Prostate gland (tissue), 2 donors: ENCODE measurements at regions not wholly inside any gene's neighbourhood (a gene's known extent, or its start where the extent isn't known, plus 50 kb on each side); places are given as distances from the start of the nearest gene placed in this dataset.

ENCODE experiments used
- CTCF ChIP-seq, 4 experiments: fragments of 200-600 bp in 2 of 4; fragments of 450-650 bp in 2 of 4; sonication (generic) in 2 of 4; IDR thresholded peaks; 1 replicate in 3 of 4; 2 replicates in 1 of 4; pipeline ENCODE4 v1.5.1; 2016 to 2019; ENCODE audit warnings: antibody characterized with exemption in 4 of 4, mild to moderate bottlenecking in 2 of 4, moderate library complexity in 2 of 4
- POLR2A ChIP-seq: fragments of 450-650 bp; IDR thresholded peaks from one replicate; pipeline ENCODE4 v1.6.1; 2016; ENCODE audit warnings: antibody characterized with exemption, mild to moderate bottlenecking
- POLR2AphosphoS5 ChIP-seq: sonication (generic); formaldehyde crosslinking; IDR thresholded peaks from one replicate; pipeline ENCODE4 v1.6.1; 2017; ENCODE audit warnings: antibody characterized with exemption

DNA sequence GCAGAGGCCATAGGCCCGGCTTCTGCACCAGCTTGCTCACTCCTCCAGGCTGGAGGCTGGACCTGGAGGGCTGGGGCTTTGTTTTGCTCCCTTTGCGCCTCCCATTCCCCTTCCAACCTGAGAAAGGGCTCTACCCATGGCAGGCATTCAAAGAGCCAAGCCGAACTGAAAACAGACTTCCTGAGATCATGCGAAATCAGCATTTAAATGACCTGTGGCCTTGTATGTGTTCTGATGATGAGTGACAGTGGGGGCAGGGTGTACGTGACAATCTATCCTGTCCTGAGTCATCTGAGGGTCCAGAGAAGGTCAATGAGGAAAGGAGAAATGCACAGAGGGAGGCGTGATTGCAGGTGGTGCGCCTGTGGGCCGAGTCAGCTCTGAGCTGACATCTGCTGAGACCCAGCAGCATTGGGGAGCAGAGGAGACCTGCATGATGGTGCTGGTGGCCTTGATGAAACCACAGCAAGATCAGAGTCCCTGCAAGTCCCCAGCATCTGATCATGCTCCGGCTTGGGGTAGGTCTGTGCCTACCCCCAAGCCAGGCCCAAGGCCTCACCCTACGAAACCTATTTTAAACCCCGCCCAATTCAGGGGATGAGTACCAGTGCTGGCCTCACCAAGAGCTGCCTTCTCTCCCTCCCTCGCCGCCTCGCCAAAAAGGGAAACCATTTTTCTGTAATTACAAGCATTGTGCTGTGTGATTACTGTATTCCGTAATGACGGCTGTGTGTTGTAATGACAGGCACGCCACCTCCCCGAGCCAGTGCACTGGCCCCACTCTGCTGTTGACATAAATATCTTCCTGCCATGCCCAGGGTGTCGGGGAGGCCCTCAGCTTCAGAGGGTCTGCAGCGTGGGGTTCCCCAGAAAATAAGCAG is 95.2 kb upstream of the ANO1 start:
- no peak for TF ChIP-seq CTCF (IDR thresholded peaks at IDR 0.05)
- TF ChIP-seq POLR2AphosphoS5: no peak
- no peak for TF ChIP-seq POLR2A
